GM21526 (cell line): ENCODE measurements at regions not wholly inside any gene's neighbourhood (a gene's known extent, or its start where the extent isn't known, plus 50 kb on each side); places are given as distances from the start of the nearest gene placed in this dataset.
"Not testable (repeated sequence)": the region's sequence is repeated elsewhere in the genome, so short reads cannot be mapped to it uniquely, and the experiment has no call there.

Experiments used
- ATAC-seq: cut with Tn5 transposase; IDR thresholded peaks from one replicate; pipeline ENCODE4 v1.9.1; 2021; ENCODE audit warnings: moderate library complexity; ENCODE audit not compliant: unreplicated experiment, low FRiP score

DNA sequence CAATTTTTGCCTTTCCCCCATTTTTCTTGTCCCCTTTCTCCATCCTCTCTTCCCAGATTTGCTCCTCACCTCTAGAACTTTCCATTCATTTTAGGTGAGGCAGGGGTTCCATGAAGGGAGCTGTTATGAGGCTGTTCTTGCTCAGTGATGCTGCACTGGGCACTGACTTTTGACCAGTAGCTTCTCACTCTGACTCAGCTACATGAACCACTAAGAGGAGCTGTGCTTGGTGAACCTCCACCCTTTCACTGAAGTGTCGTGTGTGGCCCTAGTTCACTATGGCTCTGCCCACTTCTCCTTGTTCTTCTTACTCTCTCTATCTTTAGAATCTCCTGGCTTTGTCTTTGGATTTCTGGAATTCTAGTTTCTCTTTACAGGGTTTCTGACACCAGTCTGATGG lies 73.4 kb upstream of the ADRA1D start:
- ATAC-seq: no peak

DNA sequence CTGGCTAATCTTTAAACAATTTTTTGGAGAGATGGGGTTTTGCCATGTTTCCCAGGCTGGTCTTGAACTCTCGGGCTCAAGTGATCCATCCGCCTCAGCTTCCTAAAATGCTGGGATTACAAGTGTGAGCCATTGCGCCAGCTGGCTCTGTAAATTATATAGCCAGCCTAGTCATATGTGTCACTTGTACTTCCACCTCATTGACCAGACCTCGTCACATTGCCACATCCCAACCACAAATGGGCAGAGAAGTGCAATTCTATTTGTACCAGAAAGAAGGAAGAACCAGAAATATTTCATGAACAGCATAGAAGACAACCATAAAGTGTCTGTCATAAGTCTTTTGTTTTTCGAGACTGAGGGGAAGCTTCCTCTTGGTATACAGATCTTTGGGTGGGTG lies 71.2 kb upstream of the ADRA1D start:
- no peak for ATAC-seq

DNA sequence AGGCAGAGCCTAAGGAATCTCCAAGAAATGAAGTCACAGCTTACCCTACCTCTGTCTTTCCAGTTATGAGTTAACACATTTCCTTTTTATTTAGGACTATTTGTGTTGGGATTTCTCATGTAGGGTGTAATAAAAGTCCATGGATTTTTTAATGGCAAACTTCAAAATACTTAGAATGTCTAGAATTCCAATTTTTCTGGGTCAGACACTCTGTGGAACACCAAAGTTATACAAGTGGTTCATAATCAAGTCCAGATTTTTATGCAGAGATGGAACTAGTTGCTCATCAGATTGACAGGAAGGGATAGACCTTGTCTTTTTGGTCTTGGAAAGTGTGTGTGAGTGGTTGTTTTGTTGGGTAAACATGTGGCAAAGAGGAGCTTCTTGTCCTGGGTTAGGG lies 69.8 kb upstream of the ADRA1D start:
- ATAC-seq: no peak

DNA sequence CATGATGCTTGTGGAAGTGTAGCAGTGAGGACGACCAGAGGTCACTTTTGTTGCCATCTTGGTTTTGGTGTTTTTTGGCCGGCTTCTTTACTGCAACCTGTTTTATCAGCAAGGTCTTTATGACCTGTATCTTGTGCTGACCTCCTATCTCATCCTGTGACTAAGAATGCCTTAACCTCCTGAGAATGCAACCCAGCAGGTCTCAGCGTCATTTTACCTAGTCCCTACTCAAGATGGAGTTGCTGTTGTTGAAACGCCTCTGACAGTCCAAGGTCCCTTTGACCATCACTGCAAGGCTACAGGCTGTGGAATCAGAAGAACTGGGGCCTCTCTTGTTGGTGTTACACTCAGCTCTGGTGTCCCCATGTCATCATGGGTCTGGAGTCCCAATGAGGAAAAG lies 61.5 kb upstream of the ADRA1D start:
- not testable (repeated sequence) for ATAC-seq

DNA sequence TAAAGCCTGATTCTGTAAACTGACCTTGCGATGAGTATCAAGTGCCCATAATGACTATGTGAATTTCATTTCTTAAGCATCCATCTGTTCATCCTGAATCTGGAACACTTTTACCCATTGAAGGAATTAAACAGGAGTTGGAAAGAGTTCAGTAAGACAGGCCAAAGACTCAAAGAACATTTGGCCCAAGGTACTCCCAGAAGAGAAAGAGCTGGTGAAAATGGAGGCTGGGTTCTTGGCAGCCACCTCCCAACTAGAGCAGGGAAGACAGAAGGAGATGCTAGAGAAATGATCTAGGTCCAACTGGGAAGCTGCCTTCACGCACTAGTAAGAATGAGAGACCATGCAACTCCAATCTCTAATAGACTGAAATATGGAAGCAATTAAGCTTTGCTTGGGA lies 57.1 kb upstream of the ADRA1D start:
- ATAC-seq: no peak

DNA sequence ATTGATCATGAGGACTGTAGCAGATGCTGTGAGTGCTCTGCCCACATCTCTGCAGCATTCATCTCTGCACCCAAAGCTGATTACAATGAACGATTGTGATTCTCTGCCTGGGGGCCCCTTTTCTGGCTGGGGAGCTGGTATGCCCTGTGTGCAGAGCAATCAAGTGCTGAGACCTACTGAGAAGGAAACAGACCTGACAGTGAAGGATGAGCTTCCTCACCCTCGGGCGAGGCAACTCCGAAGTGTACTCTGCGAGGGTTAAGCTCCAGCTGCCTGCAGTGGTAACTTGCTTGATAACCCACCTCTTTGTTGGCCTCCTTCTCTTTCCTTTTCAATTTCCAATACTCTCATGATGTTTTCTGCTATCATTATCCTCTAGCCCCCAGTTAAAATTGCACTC lies 56.0 kb upstream of the ADRA1D start:
- ATAC-seq: no peak

DNA sequence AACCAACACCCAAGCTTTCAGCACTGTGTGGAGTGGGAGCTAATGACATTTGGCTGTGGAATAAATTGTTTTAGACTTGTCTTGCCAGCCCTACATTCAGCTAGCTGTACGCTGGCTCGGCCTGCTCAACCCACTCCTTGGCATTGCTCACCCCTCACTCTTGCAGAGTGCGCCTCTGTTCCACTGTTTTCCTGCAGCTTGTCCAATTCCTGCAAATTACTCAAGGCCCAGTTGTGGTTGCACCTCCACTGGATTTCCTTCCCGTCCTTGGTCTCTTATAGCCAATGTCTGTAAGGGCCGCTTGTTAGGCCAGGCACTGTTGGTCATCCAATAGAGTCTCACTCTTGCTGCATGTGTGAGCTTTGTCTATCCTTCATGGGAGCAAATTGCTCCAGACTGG lies 55.5 kb upstream of the ADRA1D start:
- no peak for ATAC-seq

DNA sequence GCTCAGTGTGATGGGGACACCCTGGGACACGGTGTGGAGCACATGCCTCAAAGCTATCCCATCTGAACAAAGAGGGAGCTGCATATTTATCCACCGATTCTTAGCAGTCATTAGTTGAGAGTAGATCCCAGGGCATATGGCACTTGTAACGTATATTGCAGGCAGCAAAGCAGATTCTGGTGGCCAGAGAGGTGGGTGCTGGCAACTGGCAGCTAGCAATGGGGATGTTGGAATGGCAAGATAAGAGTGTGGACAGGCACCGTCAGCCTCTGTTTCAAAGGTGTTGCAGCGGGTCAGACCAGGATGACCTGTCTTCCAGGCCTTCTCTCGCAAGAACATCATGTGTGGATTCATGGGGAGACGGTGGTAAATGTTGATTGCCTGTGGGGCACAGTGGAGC lies 54.0 kb upstream of the ADRA1D start:
- ATAC-seq: no peak

DNA sequence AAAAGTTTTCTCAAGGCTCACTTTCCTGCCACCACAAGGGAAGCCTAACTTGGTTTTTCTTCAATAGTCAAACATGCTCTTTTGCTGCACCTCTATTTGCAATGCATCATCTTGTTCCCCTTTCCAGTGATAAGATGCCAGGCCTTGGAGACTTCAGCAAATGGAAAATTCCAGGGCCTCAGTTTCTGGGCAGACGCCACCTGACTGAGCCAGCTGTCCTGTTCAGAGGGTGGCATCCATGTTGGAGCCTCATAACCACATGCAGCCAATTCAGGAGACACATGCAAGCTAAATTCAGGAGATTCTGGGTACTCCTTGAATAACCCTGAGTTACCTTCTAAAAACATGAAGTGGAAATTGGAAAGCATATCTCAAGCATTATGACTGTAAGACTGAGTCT lies 51.8 kb upstream of the ADRA1D start:
- no peak for ATAC-seq

DNA sequence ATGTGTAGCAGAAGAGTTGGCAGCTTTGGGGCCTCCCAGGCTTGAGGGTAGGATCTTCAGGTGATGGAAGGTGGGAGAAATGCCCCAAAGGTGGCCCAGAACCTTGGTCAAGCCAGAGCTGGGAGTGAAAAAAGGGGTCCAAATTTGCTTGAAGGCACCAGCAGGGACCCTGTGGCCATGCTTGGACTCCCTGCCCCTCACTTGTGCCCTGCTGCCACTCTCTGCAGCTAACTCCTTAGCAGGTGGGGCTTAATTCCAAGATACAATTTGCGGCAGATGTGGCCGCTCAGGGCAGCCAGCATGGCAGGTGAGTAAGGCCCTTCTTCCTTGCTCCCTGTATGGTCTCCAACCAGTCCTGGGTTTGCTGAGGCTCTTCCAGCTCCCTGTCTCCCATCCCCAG lies 51.3 kb upstream of the ADRA1D start:
- ATAC-seq: no peak

DNA sequence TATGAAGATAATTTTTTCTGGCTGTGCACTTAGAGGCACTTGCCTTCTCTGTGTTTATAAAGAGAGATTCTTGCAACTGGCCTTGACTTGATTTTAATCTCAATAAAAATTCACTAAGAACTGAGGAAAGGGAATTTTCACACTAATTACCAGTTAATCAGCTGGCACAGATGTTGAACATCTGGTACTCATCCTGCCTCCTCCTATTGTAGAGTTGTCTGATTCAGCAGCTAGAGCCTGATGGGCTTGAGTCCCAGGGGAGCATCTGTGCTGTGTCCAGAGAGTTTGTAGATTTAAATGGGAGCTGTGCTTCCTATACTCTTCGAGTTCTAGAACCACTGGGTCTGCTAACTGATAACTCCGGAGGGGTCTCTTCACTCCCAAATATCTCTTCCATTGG lies 50.7 kb upstream of the ADRA1D start:
- no peak for ATAC-seq

DNA sequence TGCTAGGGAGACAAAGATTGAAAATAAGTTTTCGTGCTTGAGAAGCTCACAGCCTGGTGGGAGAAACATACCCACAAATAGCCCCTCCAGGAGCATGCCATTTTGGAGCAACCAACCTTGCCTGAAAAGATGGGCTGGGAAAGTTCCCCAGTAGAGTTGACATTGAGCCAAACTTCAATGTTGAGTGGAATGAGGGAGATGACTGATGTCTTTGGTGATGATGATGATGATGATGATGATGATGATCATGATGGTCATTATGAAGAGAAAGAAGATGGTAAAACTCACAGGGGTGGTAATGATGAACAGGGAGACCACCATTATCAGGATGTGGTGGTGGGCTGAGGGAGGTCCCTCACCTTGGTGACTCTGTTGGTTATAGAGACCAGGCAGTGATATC lies 50.1 kb upstream of the ADRA1D start:
- no peak for ATAC-seq
